A549 (cell line): ENCODE measurements at regions not wholly inside any gene's neighbourhood (a gene's known extent, or its start where the extent isn't known, plus 50 kb on each side); places are given as distances from the start of the nearest gene placed in this dataset.

Source experiments
- ATAC-seq, 2 experiments: fragments of 200-7000 bp in 1 of 2; fragments of >200 bp in 1 of 2; cut with Nextera tagmentation in 1 of 2; cut with Tn5 transposase in 1 of 2; 3 replicates each; pipeline versions ENCODE4 v1.8.0 to v1.9.1; 2018 to 2020; ENCODE audit warnings: mild to moderate bottlenecking in 1 of 2, moderate library complexity in 1 of 2
- CTCF ChIA-PET: fragments of 300-600 bp; sonication (Branson Sonifier 250); formaldehyde crosslinking; extraction: SDS; loops from one replicate; lab custom pipeline; 2021; ENCODE audit warnings: antibody characterized with exemption, inconsistent platforms; lab: Yijun Ruan, JAX
- POLR2A ChIA-PET: fragments of 350-600 bp; formaldehyde crosslinking; extraction: SDS; loops from one replicate; lab custom pipeline; 2021; ENCODE audit warnings: antibody characterized with exemption, inconsistent platforms; lab: Yijun Ruan, JAX
- DNase-seq, 2 experiments: peaks; one replicate each; pipeline versions ENCODE4 v3.0.0 to v3.0.0-alpha.2; 2011 to 2016; ENCODE audit warnings: low read depth in 1 of 2, low spot score in 1 of 2
- FAIRE-seq: peaks from 2 replicates; lab custom pipeline; 2011; peaks lifted over from hg19 to GRCh38; lab: Jason Lieb, UNC
- H3K27ac ChIP-seq, 2 experiments: fragments of >200 bp; sonication (Bioruptor Twin); formaldehyde crosslinking; 3 replicates each; pipeline ENCODE4 v1.5.1; 2016 to 2017
- H3K4me1 ChIP-seq: fragments of >200 bp; sonication (Bioruptor Twin); formaldehyde crosslinking; 3 replicates; pipeline ENCODE4 v1.6.1; 2016
- H3K4me2 ChIP-seq: fragments of >200 bp; sonication (Bioruptor Twin); formaldehyde crosslinking; 3 replicates; pipeline ENCODE4 v1.6.1; 2016
- H3K4me3 ChIP-seq: fragments of >200 bp; sonication (Bioruptor Twin); formaldehyde crosslinking; 3 replicates; pipeline ENCODE4 v1.5.1; 2016
- H3K9me3 ChIP-seq: fragments of >200 bp; sonication (Bioruptor Twin); formaldehyde crosslinking; 3 replicates; pipeline ENCODE4 v1.6.1; 2016
- ATOH8 ChIP-seq: fragments of 250-450 bp; sonication (Bioruptor Pico); IDR thresholded peaks from 2 replicates; pipeline ENCODE4 v1.5.0; 2020; ENCODE audit warnings: low read depth, mild to moderate bottlenecking, moderate library complexity
- CEBPB ChIP-seq, 2 experiments: fragments of >200 bp in 1 of 2; sonication (Bioruptor Twin) in 1 of 2; formaldehyde crosslinking in 1 of 2; IDR thresholded peaks; 2 replicates each; pipeline ENCODE4 v1.6.1; 2012 to 2016
- CHD2 ChIP-seq: fragments of 150-350 bp; IDR thresholded peaks from 2 replicates; pipeline ENCODE4 v1.6.1; 2014; ENCODE audit warnings: low read length; ENCODE audit not compliant: partially characterized antibody
- CTCF ChIP-seq: fragments of >200 bp; sonication (Bioruptor Twin); formaldehyde crosslinking; IDR thresholded peaks from 3 replicates; pipeline ENCODE4 v1.5.1; 2016
- EHF ChIP-seq: fragments of 250-450 bp; sonication (Bioruptor Pico); IDR thresholded peaks from 2 replicates; pipeline ENCODE4 v1.5.0; 2020; ENCODE audit warnings: mild to moderate bottlenecking
- EP300 ChIP-seq, 2 experiments: fragments of >200 bp; sonication (Bioruptor Twin); formaldehyde crosslinking; IDR thresholded peaks; 2 replicates in 1 of 2; 3 replicates in 1 of 2; pipeline ENCODE4 v1.6.1; 2016 to 2017
- ESRRA ChIP-seq: fragments of 150-350 bp; IDR thresholded peaks from 2 replicates; pipeline ENCODE4 v1.6.1; 2014; ENCODE audit warnings: mild to moderate bottlenecking, low read length, borderline replicate concordance
- FOSB ChIP-seq: fragments of 250-450 bp; sonication (Bioruptor Pico); IDR thresholded peaks from 2 replicates; pipeline ENCODE4 v1.5.0; 2020; ENCODE audit warnings: mild to moderate bottlenecking, moderate library complexity
- FOSL2 ChIP-seq, 2 experiments: fragments of 450-650 bp in 1 of 2; fragments of >200 bp in 1 of 2; sonication (Bioruptor Twin) in 1 of 2; formaldehyde crosslinking; IDR thresholded peaks; 2 replicates each; pipeline versions ENCODE4 v1.5.0 to v1.6.1; 2016 to 2020; ENCODE audit warnings: mild to moderate bottlenecking in 1 of 2, moderate library complexity in 1 of 2
- HOXA7 ChIP-seq: fragments of 250-450 bp; sonication (Bioruptor Pico); IDR thresholded peaks from 2 replicates; pipeline ENCODE4 v1.5.0; 2020; ENCODE audit warnings: mild to moderate bottlenecking, moderate library complexity
- HOXB13 ChIP-seq: fragments of 250-450 bp; sonication (Bioruptor Pico); IDR thresholded peaks from 2 replicates; pipeline ENCODE4 v1.5.0; 2020; ENCODE audit warnings: low read depth, mild to moderate bottlenecking, moderate library complexity
- HOXB5 ChIP-seq: fragments of 250-450 bp; sonication (Bioruptor Pico); IDR thresholded peaks from 2 replicates; pipeline ENCODE4 v1.5.0; 2020; ENCODE audit warnings: mild to moderate bottlenecking, moderate library complexity
- MAX ChIP-seq: IDR thresholded peaks from 2 replicates; pipeline ENCODE4 v1.6.1; 2012
- MYC ChIP-seq: IDR thresholded peaks from 2 replicates; pipeline ENCODE4 v1.6.1; 2012; ENCODE audit warnings: mild to moderate bottlenecking, inconsistent platforms, low read length, improper control_type of control experiment, borderline replicate concordance
- NFE2L2 ChIP-seq: fragments of 150-350 bp; conservative IDR thresholded peaks from 2 replicates; pipeline ENCODE4 v1.6.1; 2014; ENCODE audit warnings: low read length
- NPAS2 ChIP-seq: fragments of 250-450 bp; sonication (Bioruptor Pico); IDR thresholded peaks from 2 replicates; pipeline ENCODE4 v1.8.0; 2022; ENCODE audit warnings: mild to moderate bottlenecking, moderate library complexity, borderline replicate concordance
- PHF8 ChIP-seq: fragments of 200-600 bp; sonication (generic); IDR thresholded peaks from 2 replicates; pipeline ENCODE4 v1.6.1; 2016; ENCODE audit warnings: low read depth, mild to moderate bottlenecking, antibody characterized with exemption, moderate library complexity, borderline replicate concordance
- POLR2AphosphoS2 ChIP-seq: conservative IDR thresholded peaks from 2 replicates; pipeline ENCODE4 v1.6.1; 2012; ENCODE audit warnings: low read length, improper control_type of control experiment, inconsistent platforms
- RARB ChIP-seq: fragments of 250-450 bp; sonication (Bioruptor Pico); IDR thresholded peaks from 2 replicates; pipeline ENCODE4 v1.8.0; 2021; ENCODE audit warnings: mild to moderate bottlenecking, moderate library complexity
- ZC3H11A ChIP-seq: fragments of 450-650 bp; IDR thresholded peaks from 2 replicates; pipeline ENCODE4 v1.6.1; 2014; ENCODE audit warnings: antibody characterized with exemption, mild to moderate bottlenecking
- ZFP36 ChIP-seq: fragments of 450-650 bp; IDR thresholded peaks from 2 replicates; pipeline ENCODE4 v1.6.1; 2014; ENCODE audit warnings: borderline replicate concordance; ENCODE audit not compliant: partially characterized antibody
- ZNF302 ChIP-seq: fragments of 250-450 bp; sonication (Bioruptor Pico); IDR thresholded peaks from 2 replicates; pipeline ENCODE4 v1.9.0; 2021; ENCODE audit warnings: inconsistent platforms, mild to moderate bottlenecking, moderate library complexity
- ZSCAN20 ChIP-seq: fragments of 250-450 bp; sonication (Bioruptor Pico); IDR thresholded peaks from 2 replicates; pipeline ENCODE4 v1.8.0; 2022; ENCODE audit warnings: mild to moderate bottlenecking, moderate library complexity
- WGBS: methylation state at CpG from one replicate; pipeline ENCODE4 v1.1.6; 2017; ENCODE audit errors: missing lambda C conversion rate; 5-methylcytosine and 5-hydroxymethylcytosine counted together

GRCh38 chr7:131021902-131022301 lies 287.9 kb upstream of the KLF14 start (continued):
- no peak for TF ChIP-seq FOSL2 (IDR thresholded peaks at IDR 0.05)
- no peak for TF ChIP-seq FOSL2 (CRISPR knock-in tag; IDR thresholded peaks at IDR 0.05)
- no peak for TF ChIP-seq HOXB13 (CRISPR knock-in tag)
- TF ChIP-seq ZC3H11A: no peak
- TF ChIP-seq ESRRA: no peak
- no peak for TF ChIP-seq CTCF

DNA sequence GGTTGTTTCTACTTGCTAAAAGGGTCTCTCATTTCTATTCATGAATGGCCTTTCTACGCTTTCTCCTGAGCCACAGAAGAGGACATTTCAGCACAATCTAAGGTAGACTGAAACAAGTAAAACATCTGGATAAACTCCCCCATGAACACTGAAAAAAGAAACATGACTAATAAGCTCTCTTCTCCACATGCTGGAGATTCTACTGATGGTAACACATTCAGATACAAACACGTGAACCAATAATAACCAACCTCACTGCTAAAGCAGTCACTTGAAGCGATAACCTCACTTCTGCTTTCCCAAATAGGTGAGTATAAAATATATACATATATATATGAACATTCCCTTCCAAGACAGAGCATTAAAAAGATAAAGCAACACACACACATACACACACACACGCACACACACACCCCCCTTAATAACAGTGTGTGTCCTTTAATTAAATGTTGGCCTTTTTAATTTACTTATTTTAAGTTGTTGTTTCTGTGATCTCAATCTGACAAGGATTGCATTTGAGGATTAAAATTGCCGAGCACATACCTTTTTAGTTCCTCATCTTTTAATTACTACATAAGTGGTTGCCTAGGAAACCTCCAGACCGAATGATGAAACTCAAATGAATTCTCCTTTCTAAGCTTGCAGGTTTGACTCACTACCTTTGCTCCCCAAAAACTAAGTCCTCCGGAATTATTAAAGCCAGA lies 292.4 kb upstream of the KLF14 start:
- no peak overlapping the region for H3K4me3 ChIP-seq
- no peaks in the 10 kb centered on the region for H3K9me3 ChIP-seq
- ChIA-PET CTCF (interaction anchor here (1.9 kb wide), 2 partner anchors 14 to 130 kb away, joined by 8 to 9 read pairs; no protein-coding TSS in a partner anchor), POLR2A (interaction anchor here (0.6 kb wide), 1 partner anchor 20 kb away, joined by 4 read pairs; no protein-coding TSS in a partner anchor)
- ATAC-seq: no peak
- DNase-seq: no peak
- FAIRE-seq: no peak
- WGBS: 91% methylated on average over 7 of the region's 7 CpGs
- no peak overlapping the region for H3K27ac ChIP-seq
- no peak overlapping the region for H3K4me2 ChIP-seq
- peaks cover 48% of the 10 kb centered on the region for H3K4me1 ChIP-seq
- TF ChIP-seq NFE2L2 (no peak), MYC (no peak), EP300 (IDR thresholded peaks at IDR 0.05) (no peak), HOXA7 (no peak), RARB (no peak)

DNA sequence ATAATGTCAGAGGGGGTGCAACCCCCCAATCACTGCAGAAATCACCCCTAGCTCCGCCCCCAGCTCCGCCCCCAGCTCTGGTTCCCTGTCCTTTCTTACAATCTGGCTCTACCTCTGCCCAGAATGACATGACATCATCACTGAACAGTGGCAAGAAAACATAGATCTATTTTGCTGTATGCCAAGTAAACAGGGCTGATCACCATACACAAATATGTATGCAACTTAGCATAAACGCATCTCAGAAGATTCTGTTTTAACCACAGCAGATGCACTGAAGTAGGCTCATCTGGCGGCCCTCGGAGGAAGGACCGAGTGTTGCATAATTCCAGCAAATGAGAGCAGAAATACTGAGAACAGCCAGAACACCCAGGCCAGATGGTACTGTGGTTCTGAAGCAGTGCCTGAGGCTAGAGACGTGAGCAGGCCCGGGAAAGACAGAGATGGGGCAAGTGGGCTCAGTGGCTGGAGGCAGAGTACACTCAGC lies 293.3 kb upstream of the KLF14 start:
- FAIRE-seq (no peak), ATAC-seq (peak; percentile 60 to 62), DNase-seq (no peak)
- 79% methylated on average over 8 of the region's 8 CpGs for WGBS
- H3K4me2 ChIP-seq: no peak overlapping the region
- no peak overlapping the region for H3K27ac ChIP-seq
- no peak overlapping the region for H3K4me3 ChIP-seq
- peaks cover 49% of the 10 kb centered on the region for H3K4me1 ChIP-seq
- CTCF ChIA-PET: interaction anchor here (1.4 to 3.2 kb wide), 4 partner anchors 13 to 131 kb away, joined by 3 to 9 read pairs (median 7); no protein-coding TSS in a partner anchor
- H3K9me3 ChIP-seq: no peaks in the 10 kb centered on the region
- POLR2A ChIA-PET: interaction anchor here (0.6 kb wide), 1 partner anchor 19 kb away, joined by 4 read pairs; no protein-coding TSS in a partner anchor
- 0 out of 2 replicates have a peak, but pooled peaks have one; percentile 46 for TF ChIP-seq POLR2AphosphoS2
- no peak for TF ChIP-seq MAX
- peak in 1 of 2 experiments; percentile 59; a peak in 2 of 4 replicates for TF ChIP-seq CEBPB (IDR thresholded peaks at IDR 0.05)
- no peak for TF ChIP-seq EHF
- TF ChIP-seq ZFP36: no peak
- TF ChIP-seq ZSCAN20 (CRISPR knock-in tag): no peak

- FAIRE-seq (no peak), DNase-seq (no peak), ATAC-seq (peak in 1 of 2 experiments; percentile 23; a peak in 3 of 6 replicates)
- POLR2A ChIA-PET: no interaction called here
- Histone ChIP-seq H3K27ac (no peak overlapping the region), H3K4me2 (no peak overlapping the region), H3K4me1 (peaks cover 49% of the 10 kb centered on the region), H3K9me3 (no peaks in the 10 kb centered on the region), H3K4me3 (no peak overlapping the region)
- TF ChIP-seq PHF8: no peak
- no peak for TF ChIP-seq ZNF302 (CRISPR knock-in tag)
- TF ChIP-seq CHD2: no peak
- no peak for TF ChIP-seq HOXB13 (CRISPR knock-in tag)
- TF ChIP-seq ATOH8 (CRISPR knock-in tag): no peak
- no peak for TF ChIP-seq FOSB
- no peak for TF ChIP-seq HOXB5 (CRISPR knock-in tag)
- no peak for TF ChIP-seq MAX
- TF ChIP-seq NPAS2 (CRISPR knock-in tag): no peak
- no peak for TF ChIP-seq ZFP36
- 81% methylated on average over 2 of the region's 2 CpGs for WGBS
- CTCF ChIA-PET: interaction anchor here (1.4 to 3.2 kb wide), 5 partner anchors 12 to 131 kb away, joined by 3 to 7 read pairs (median 5); no protein-coding TSS in a partner anchor
Observed at GRCh38 chr7:131028295-131028694, 294.3 kb upstream of the KLF14 start.
